ENCODE measurements at regions not wholly inside any gene's neighbourhood (a gene's known extent, or its start where the extent isn't known, plus 50 kb on each side); places are given as distances from the start of the nearest gene placed in this dataset.

- no peak for DNase-seq
Observed at GRCh38 chr20:4600308-4601014, 85.8 kb upstream of the PRNP start.

GRCh38 chr20:4597215-4597614 is 89.0 kb upstream of the PRNP start:
- no peak for DNase-seq

GRCh38 chr20:4593149-4593525 is 93.1 kb upstream of the PRNP start:
- no peak for DNase-seq

GRCh38 chr20:4592316-4593148 is 93.7 kb upstream of the PRNP start:
- peak; percentile 49 for DNase-seq

GRCh38 chr20:4591975-4592315 is 94.3 kb upstream of the PRNP start:
- no peak for DNase-seq

DNA sequence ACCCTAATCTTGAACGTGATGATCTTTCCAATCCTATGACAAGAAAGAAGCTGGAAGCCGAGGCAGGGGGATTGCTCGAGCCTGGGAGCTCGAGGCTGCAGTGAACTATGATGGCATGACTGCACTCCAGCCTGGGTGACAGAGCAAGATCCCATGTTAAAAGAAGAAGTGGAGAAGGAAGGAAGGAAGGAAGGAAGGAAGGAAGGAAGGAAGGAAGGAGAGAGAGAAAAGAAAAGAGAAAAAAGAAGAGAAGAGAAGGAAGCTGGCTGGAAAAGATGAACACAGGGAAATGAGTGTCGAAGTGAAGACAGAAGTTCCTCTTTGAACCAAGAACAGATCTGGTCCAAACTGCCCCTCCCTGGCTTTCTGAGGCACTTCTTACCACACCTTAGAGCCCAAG is 100.5 kb upstream of the PRNP start:
- DNase-seq: no peak

GRCh38 chr20:4585104-4585753 is 101.0 kb upstream of the PRNP start:
- peak; percentile 39 for DNase-seq

GRCh38 chr20:4584510-4584909 is 101.7 kb upstream of the PRNP start:
- DNase-seq: no peak

GRCh38 chr20:4581838-4582237 is 104.4 kb upstream of the PRNP start:
- no peak for DNase-seq

DNA sequence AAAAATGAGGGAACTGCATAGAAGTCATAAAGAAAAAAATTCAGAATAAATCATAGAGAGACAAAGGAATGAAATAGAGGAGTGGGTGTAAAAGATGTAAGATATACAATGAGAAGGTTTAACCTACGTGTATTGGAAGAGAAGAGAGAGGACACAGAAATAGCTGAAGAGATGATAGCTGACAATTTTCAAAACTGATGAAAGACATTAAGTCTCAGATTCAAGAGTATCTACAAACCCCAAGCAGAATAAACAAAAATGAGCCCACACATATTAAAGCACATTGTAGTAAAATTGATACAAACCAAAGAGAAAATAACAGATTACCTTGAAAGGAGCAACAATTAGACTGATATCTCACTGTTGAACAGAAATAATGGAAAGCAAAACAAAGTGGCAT is 107.9 kb upstream of the PRNP start:
- DNase-seq: no peak

DNA sequence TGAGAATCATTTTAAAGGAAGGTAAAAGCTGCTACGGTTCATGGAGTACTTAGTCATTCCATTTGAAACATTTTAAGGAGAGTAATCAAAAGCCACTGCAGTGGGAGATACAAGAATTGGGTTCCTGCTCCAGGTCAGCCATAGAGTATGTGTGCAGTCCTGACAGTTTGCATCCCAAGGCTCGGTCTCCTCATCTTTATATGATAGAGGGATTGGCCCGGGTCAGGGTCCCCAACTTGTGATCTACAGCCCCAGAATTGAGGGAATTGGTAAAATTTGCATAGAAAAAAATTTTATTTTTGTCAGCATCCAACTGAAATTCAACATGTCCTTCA is 111.9 kb upstream of the PRNP start:
- no peak for DNase-seq

GRCh38 chr20:4573564-4574355 is 112.5 kb upstream of the PRNP start:
- DNase-seq: peak; percentile 88

GRCh38 chr20:4571759-4572531 is 114.3 kb upstream of the PRNP start:
- DNase-seq: no peak

DNA sequence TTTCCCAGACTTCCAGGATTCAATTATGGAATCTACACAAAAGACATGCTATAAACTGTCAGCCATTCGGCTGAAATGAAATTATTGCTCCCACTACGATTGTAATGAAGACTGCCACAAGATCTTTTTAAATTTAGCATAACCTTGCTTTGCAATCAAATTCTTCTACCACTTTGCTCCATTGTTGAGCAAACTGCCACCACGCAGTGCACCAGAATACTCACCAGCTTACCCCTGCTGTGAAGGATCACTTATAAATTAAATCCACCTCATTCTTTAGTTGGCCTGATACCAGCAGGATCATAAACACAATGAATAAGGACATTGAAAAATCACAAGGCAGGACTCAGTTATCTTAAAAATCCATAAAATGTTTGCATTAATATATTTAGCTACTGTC is 116.4 kb upstream of the PRNP start:
- DNase-seq: no peak

- no peak for DNase-seq
Observed at GRCh38 chr20:4569092-4569491, 117.2 kb upstream of the PRNP start.

- DNase-seq: no peak
Observed at GRCh38 chr20:4568361-4568959, 117.8 kb upstream of the PRNP start.

DNA sequence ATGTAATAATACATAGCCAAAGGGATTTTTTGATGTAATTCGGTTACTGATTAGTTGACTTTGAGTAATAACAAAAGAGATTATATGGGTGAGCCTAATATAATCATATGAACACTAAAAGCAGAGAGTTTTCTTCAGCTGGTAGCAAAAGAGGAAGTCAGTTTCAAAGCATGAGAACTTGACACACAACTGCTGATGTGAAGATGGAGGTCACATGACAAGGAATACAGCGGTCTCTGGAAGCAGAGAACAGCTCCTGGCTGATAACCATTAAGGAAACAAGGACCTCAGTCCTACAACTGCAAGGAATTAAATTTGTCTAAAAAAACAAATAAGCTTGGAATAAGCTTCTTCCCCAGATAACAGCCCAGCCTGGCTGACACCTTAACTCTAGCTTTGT is 119.1 kb upstream of the PRNP start:
- no peak for DNase-seq

GRCh38 chr20:4563534-4563933 is 122.7 kb upstream of the PRNP start:
- DNase-seq: peak; percentile 83

GRCh38 chr20:4563031-4563430 is 123.2 kb upstream of the PRNP start:
- DNase-seq: no peak

DNA sequence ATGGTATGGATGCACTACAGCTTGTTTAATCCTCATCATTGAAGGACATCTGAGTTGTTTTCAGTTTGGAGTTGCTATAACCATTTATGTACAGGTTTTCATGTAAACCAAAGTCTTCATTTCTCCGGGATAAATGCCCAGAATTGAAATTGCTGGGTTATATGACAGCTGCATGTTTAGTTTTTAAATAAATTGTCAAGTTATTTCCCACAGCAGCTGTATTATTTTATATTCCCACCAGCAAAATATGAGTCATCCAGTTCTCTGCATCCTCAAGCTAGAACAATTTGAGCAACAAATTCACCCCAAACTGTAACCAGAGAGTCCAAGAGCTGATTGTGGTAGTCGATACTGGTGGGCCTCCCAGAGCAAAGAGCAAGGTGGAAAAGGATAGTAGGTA is 125.6 kb upstream of the PRNP start:
- peak; percentile 12 for DNase-seq

- no peak for DNase-seq
Observed at GRCh38 chr20:4559906-4560305, 126.3 kb upstream of the PRNP start.

GRCh38 chr20:4559106-4559505 is 127.2 kb upstream of the PRNP start:
- no peak for DNase-seq

All from fibroblast of skin of scalp (primary cell).